GM21360 (cell line): ENCODE measurements at regions not wholly inside any gene's neighbourhood (a gene's known extent, or its start where the extent isn't known, plus 50 kb on each side); places are given as distances from the start of the nearest gene placed in this dataset.

Experiments used
- ATAC-seq: cut with Tn5 transposase; IDR thresholded peaks from one replicate; pipeline ENCODE4 v1.9.1; 2021; ENCODE audit warnings: mild to moderate bottlenecking, moderate library complexity; ENCODE audit not compliant: unreplicated experiment

DNA sequence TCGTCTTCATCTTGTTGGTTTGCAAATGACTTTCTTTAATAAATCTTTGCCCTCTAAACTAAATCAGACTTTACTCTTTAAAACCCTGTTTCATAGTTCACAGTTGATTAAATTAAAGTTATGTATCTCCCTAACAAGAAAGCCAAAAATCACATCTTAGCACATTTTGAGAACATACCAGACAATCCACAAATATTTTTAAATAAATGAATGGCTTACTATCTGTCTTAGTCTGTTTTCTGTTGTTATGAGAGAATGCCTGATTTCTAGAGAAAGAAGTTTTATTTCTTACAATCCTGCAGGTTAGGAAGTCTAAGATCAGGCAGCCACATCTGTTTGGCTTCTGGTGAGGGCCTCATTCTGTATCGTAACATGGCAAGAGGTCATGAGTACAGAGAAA lies 1090.2 kb upstream of the PIK3C3 start:
- ATAC-seq: no peak

DNA sequence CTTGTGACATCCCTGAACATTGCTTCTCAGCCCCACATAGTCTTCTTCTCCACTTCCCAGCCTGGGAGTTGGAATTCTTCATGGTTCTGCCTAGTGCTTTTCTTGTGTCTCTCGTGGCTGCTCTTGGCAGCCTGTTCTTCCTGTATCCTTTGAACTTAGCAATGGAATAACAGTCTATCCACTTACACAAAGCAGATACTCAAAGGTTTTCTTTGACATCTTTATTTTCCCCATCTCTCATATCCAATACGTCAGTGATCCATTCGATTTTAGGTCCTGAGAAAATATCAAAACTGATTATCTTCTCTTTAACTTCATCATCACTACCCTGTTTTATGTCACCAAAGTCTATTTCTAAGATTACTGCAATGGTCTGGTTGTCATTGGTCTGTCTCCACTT lies 1091.2 kb upstream of the PIK3C3 start:
- ATAC-seq: no peak

DNA sequence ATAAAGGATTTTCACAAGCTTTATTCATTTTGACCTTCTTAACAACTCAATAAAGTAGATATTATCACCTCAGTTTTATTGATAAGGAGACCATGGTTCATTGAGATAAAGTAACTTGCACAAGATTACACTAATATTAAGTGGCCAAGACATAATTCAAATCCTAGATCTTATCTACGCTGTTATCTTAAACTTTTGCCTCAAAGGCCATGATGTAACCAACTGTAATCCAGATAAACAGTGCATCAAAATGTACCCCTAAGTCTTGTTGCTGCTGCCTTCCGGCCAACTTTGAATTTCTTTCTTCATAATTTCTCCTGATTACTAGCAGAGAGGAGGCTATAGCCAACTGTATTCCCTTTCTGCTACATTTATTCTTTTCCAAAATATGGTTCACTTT lies 1094.8 kb upstream of the PIK3C3 start:
- no peak for ATAC-seq

DNA sequence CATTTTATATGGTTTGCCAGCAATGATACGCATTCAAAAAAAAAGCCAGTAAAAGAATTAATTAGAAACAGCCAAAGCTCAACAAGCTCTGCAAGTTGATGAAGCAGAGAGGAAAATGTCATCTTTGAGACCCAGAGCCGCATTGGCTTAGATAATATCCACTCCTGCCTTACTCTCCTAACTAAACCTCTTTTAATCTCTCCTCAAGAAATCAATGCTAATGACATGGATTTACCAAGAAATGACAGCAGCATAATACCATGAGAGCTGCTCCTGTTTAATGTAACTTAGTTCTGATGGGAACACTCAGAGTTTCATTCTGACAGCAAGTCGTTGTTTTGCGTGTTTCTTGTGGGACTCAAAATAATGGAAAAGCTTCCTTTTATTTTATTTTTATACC lies 1099.4 kb upstream of the PIK3C3 start:
- no peak for ATAC-seq

DNA sequence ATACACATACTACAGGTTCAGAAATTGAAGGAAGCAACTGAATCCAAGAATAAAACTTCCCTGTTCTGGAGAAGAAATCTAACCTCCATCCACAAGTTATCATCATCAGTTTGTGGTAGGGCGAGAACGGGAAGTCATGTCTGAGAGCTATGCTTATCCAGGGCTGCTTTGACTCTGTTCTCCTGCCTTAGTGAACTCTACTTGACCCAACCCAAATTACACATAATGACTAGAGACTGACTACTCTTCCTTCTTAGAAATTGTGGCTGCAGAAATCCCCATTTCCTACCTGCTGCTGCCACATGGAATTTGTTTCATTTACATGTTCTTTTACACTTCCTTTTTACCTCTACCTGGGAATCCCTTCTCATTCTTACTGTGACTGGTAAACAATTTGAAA lies 1102.6 kb upstream of the PIK3C3 start:
- ATAC-seq: no peak

DNA sequence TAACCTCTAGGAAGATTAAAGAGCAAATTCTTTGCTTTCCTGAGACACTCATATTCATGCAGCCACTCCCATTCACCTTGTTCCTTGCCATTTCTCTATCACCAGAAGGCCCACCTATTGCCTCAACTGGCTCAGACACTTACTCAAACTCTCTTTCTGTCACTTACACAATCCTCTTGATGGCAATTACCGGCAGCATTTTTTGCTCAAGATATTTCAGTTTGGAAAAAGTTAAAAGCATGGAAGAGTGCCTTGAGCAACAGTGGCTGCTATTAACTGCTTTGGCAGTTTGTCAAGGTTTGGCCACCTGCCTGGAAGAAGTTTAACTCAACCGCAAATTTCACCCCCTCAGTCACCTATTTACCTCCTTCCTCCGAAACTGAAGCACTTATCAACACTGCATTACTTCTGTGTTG lies 1104.0 kb upstream of the PIK3C3 start:
- ATAC-seq: no peak

DNA sequence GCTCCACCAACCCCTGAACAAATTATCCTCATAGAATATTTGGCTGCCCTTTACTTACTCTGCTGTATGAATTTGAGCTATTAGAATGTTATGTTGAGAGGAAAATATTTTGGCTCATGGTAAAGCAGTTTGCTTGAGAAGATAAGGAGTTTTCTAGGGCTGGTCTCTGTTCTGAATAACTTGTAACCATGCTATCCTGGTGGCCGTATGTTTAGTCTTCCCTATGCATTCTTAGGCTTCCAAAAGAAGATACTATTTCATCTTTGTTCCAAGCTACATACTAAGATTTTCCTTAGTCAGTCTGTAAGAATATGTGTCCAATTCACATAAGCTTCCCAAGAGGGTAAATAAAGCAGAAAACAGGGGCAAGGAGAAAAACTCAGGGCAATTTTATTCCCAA lies 1105.1 kb upstream of the PIK3C3 start:
- no peak for ATAC-seq

DNA sequence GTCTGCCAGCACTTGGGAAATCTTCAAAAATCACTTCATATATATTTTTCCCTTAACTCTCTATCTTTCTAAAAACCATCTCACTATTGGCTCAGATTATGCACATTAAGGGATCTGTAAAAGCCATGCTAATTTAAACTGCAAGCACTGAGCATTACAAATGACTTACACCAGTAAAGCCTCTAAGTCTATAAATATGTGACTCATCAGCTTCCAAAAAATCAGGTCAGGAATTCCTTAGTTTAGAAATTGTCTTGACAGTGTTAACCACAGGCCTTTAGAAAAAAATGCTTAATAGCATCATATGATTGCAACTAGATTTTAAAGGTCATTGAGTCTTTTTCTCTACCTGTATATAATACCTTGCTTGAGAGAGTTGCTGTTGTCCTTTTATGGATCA lies 1113.6 kb upstream of the PIK3C3 start:
- ATAC-seq: no peak

DNA sequence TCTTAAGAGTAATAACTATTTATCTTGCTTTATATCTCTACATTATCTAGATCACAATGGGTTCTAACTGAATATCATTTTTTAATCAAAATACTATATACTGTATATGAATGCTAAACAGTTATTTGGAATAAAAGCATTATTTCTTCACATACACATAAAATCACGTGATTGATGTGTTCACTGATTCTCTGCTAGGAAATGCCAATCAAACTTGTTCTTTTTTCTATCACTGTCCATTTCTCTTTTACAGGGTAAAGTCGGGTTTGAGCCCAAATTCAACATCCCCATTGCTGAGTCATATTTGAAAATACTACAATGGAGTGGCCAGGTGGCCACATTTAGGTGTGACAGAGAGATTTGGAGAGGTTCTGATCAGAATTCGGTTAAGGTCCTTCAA lies 1114.0 kb upstream of the PIK3C3 start:
- no peak for ATAC-seq

DNA sequence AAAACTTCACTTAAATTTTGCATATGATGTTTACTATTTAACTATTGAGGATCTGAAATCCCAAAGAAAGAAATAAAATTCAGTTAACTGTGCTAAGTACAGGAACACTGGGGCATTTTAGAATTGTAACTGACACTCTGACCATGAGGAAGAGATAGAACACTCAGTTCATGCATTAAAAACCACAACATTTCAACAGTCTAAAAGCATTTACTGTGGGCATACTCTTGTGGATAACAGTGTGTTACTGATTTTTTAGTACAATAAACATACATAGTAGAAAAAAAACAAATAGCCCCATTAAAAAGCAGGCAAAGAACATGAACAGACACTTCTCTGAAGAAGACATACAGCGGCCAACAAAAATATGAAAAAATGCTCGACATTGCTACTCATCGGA lies 1122.7 kb upstream of the PIK3C3 start:
- no peak for ATAC-seq

DNA sequence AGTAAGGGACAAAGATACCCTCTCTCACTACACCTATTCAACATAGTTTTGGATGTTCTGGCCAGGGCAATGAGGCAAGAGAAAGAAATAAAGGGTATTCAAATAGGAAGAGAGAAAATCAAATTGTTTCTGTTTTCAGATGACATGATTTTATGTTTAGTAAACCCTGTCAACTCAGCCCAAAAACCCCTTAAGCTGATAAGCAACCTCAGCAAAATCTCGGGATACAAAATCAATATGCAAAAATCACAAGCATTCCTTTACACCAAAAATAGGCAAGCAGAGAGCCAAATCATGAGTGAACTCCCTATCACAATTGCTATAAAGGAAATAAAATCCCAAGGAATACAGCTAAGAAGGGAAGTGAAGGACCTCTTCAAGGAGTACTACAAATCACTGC lies 1130.7 kb upstream of the PIK3C3 start:
- ATAC-seq: no peak

DNA sequence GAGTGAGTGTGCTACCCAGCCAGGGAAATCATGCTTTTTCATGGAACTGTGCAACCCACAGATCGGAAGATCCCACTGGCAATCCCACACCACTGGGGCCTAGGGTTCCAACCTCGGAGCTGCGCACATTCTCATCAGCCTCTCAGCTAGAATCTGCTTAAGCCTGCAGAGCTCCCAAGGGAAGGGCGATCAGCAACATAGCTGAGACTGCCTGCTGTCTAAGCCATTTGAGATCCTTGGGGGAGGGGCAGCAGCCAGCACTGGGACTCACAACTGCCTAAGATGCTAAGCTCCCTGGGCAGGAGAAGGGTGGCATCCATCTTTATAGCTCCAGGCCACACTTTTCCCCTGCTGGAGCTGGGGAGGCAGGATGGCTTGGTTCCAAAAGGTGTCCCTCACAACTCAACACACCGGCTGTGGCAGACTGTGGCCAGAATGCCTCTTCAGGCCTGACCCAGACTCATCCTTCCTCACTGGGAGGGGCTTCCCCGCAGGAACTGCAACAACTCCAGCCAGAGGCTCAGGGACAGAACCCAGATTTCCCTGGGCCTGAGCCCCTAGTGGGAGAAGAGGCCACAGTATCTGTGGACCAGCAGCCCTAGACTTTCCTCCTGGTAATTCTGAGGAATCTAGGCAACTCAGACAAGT lies 1133.3 kb upstream of the PIK3C3 start:
- no peak for ATAC-seq

DNA sequence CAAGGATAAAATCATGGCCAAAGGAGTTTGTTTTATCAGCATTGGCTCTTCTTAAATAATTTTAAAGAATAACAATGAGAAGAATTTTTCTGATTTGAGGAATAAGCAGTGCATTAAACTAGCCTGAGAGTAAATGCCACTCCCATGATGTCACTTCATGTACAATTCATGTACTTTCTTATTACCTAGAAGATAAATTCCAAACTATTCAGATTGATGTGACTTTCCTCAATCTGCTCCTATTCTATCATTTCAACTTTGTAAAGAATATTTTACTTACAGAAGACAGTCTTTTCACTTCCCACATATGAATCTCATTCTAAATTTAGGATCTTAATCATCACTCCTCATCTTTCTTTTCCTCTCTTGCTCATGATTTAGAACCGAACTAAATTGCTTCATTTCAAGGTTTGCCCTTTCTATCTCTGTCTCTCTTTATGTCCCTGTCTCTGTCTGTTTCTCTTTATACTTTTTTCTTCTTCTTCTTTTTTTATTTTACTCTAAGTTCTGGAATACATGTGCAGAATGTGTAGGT lies 1142.0 kb upstream of the PIK3C3 start:
- no peak for ATAC-seq

DNA sequence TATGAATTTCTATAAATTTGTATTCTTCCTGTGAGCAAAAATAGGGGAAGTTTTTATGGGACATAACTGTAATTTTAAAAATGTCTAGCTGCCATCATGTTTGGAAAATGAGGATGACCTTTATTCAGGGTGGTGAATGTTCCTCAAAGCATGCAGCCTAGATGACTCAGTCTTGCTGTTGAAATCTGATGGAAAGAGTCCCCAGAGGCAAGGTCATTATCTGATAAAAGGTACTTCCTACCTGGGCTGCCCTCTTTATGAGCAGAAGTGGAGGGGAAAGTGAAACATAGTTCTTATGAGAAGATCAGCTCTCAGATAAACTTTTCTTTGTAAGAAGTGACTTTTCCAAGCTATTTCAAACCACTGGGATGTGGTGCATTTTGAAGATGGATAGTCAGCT lies 1144.7 kb upstream of the PIK3C3 start:
- ATAC-seq: no peak

DNA sequence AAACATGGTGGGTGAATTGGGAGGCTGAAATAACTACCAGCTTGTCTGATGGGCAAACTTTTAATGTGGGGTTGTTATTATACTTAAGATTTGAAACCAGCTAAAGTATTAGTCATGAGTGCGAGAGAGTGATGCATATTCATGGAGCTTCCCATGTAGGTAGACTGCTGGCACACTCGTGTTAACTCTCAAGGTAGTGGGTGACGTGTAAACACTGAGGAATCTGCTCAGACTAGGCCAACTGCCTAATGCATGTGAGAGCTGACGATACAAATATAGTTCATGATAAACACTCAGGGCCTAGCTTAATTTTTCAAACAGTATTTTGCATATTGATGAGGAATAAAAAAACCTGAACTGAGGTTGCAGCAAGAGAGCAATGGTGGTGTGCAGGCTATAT lies 1165.7 kb upstream of the PIK3C3 start:
- no peak for ATAC-seq

DNA sequence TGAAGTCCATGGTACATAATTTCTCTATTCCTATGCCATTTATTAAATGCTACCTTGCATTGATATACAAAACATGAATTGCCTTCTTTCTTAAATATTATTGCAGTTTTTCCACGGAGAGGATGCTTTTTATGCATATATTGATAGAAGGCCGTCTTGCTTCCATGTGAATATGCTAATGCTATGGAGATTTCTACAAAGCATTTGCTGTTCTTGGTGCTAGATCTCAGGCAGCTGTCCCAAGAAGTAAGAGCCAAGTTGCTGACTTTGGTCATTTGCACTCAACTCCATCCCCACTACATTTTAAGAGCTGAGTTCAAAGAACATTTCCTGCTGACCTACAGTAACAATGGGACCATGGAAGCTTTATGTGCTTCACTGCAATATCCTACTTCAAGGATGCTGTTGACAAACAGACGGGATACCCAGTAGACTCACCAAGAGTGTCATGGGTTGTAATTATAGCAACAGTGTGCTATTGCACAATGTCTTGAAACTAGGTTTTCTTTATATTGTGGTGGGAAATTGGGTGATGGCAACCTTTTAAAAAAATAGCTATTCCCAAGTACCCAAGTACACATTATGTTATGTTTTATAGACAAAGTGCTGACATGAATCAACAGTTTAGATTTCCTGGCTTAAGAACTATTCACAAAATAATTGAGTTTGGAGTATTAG lies 1172.4 kb upstream of the PIK3C3 start:
- ATAC-seq: no peak

DNA sequence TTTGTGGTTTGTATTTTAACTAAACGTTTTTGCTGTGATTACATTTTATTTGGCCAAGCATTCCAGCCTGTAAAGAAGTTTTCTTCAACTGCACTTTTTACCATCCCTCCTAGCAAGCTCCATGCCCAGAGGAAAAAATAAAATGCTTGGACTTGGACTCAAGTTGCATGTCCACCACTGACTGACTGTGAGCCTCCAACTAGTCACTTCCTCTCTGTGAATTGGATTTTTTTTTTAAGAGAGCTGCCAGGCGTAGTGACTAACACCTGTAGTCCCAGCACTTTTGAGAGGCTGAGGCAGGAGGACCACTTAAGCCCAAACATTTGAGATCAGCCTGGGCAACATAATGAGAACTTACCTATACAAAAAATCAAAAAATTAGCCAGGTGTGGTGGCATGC lies 1185.2 kb upstream of the PIK3C3 start:
- no peak for ATAC-seq

DNA sequence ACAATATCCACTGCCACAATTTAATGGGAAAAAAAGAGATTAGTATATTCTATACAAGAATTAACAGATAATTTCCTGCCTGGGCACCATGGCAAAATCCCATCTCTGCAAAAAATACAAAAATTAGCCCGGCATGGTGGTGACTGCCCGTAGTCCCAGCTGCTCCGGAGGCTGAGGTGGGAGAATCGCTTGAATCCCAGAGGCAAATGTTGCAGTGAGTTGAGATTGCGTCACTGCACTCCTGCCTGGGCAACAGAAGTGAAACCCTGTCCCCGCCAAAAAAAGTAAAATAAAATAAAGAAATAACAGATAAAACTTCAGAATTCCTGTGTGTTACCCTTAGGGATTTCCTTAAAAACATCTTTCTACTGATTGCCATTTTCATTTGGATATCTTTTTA lies 1194.8 kb upstream of the PIK3C3 start:
- no peak for ATAC-seq

DNA sequence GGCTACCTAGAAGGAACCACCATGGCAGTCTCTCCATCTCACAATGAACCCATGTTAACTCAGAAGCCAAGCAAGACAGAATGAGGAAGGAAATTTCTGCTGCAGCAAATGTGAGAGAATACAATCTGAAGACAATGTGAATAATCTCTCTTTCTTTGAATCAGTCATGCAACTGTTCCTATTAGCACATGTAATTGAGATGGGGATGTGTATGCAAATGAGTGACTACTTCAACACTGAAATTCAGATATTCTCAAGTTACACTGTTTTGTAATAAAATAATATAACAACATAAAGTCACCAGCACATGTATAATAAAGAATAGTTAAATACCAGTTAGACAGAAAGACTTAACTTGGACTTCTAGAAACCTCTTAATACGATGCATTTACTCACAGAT lies 1200.6 kb upstream of the PIK3C3 start:
- ATAC-seq: no peak

DNA sequence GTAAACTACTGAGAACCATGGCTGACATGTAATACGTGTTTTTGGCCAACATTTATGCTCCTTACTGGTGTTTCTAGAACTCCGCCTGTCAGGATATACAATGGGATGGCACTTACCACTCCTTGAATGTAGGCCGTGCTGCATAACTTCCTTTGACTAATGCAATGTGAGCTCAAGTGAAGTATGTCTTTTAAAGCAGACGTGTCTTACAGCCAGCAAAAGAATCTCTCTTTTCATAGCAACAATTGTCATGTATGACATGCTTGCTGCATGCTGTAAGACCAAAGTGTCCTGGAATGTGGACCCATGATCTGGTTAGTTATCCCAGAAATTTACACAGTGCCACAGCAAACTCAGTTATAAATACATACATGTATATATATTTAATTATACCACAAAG lies 1202.7 kb upstream of the PIK3C3 start:
- no peak for ATAC-seq

DNA sequence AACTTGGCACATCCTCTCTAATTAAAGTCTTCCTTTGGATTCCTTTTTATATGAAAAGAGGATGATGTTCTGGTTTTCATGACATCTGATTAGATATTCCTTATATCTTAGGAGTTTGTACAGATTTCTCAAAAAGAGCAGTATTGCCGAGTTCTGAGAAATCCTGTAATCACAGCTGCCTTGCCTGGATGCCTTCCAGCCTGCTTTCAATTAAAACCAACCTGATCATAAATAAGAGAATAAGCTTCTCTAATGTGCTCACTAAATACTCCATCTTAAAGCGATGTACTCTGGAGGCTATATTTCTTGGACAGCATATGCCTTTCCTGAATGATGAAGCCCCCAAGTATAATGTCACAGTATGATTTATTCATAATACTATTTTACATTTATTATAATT lies 1203.8 kb upstream of the PIK3C3 start:
- ATAC-seq: no peak

DNA sequence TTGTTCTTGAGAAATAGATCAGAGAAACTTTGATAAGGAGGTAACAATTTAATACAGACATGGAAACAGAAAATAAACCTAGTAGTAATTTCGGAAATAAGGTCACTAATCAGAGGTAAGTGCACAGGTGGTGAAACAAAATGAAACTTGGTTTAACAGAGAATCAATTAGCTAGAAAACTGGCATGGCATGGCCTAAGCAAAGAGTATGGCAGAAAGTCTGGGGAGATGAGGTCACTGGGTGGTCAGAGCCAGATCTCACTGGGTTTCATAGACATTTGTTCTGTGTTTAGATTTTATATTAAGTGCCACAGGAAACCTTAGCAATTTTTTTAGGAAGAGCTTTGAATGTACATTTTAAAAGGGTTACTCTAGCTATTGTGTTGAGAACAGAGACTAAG lies 1216.0 kb upstream of the PIK3C3 start:
- ATAC-seq: no peak
